Stimulated activated CD4-positive, alpha-beta T cell treated with anti-CD3 and anti-CD28 coated beads, Interleukin-12 subunit alpha, Interleukin-12 subunit beta, amount 100 ng/mL, for 48 hours (primary cell): ENCODE measurements at regions not wholly inside any gene's neighbourhood (a gene's known extent, or its start where the extent isn't known, plus 50 kb on each side); places are given as distances from the start of the nearest gene placed in this dataset.

Experiments used
- DNase-seq, 3 donors: peaks; one replicate each; pipeline ENCODE4 v3.0.0-alpha.2; 2020; ENCODE audit warnings: low read depth in 2 of 3, low spot score in 1 of 3

DNA sequence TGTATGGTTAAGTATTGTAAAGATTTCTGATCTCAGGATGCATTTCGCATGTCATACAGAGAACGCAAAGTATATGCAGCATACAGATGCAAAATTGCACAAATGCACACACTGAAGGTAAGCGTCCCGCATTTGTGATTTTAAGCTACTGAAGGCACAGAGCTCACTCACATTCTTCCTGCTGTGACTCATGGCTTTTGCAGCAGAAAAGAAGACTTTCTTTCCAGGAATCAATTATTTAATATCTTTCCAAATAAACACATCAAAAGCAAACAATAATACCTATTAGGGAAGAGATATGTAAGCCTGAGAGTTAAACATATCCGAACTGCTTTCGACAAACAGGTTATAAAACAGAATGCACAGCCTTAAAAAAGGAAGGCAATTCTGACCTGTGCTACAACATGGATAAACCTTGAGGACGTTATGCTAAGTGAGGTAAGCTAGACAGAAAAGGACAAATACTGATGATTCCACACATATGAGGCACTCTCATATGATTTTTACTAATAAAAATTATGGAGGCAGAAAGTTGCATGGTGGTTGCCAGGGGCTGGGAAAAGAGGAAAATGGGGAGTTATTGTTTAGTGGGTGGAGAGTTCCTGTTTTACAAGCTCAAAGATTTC, 109.0 kb downstream of the TFAP2A start:
- no peak for DNase-seq

DNA sequence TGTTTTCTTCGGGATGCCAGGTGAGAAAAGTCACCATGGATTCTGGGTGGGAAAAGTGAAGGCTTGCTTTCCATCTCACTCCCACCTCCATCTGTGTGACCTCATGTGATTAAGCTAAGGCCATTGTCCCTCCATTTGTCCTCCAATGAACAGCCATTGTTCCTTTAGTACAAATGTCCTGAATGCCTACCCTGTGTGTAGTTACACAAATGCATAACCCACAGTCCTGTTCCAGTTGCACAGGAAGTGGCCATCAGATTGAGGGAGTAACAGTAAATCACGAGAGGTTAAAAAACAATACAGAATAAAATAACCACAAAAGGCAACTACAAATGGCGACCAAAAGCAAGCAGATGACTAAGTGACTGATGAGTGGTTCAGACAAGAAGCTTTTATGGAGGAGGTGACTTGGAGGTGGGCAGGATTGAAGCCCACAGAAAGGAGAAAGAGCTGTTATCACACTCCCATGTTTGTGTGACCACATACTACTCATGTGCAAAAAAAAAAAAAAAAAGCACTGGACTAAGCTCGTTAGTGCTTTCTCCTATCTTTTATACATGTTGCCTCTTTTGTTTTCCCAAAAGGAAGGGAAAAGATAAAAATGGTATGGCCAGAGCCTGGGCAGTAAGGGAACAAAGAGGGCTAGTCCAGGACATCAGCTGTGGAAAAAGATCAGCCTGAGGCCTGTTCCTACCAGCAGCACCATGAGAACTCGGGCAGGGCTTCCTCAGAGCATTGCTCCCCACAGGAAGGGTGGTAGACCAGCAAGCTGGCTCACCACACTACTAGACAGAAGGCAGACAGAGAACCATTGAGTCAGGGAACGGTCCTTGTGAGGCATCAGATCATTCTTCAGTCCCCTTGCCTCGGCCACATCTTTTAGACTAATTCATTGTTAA, 111.0 kb downstream of the TFAP2A start:
- no peak for DNase-seq

DNA sequence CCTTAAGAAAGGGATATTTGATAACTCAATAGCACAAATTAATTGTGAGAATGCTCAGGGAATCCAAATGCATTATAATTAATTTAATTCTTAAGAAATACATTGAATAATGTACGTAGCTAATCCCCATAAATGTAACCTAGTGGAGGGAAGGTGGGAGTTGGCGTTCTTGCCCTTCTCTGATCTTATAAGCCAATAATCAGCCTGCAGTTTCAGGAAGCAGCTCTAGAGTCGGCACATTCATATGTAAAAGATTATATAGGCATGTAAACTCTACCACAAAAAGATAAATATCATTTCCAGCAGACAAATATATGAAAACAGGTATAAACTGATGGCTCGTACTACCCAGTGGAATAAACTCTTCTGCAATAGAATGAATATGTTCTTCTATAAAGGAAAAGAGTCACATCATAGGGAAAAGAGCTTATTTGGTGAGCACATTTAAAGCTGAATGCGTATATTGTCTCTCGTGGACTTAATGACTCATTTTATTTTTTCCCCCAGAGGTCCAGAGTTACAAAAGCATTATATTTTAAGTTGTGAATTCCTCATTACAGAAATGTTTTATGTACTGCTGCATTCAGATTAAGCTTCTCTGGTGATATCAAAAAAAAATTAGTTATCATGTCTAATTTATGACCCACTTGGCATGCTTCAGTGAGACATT, 112.2 kb downstream of the TFAP2A start:
- DNase-seq, result no peak

DNA sequence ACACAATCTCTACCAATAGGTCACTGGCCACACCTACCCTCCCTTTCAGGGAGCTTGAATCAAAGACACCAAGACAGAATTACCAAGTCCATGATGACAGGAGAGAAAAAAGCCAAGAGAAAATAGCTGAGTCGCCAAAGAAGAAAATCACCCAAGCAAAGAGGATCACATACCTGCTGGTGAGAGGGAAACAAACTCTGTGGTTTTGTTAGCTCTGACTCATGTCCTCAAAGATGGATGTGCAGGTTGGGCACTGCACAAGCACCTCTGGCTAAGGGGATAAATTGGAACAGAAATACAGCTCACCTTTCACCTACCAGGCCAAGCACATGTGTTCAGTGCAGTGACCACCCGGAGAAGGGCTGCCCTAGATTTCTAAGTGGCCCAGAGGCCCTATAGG, 114.8 kb downstream of the TFAP2A start:
- DNase-seq, result no peak

DNA sequence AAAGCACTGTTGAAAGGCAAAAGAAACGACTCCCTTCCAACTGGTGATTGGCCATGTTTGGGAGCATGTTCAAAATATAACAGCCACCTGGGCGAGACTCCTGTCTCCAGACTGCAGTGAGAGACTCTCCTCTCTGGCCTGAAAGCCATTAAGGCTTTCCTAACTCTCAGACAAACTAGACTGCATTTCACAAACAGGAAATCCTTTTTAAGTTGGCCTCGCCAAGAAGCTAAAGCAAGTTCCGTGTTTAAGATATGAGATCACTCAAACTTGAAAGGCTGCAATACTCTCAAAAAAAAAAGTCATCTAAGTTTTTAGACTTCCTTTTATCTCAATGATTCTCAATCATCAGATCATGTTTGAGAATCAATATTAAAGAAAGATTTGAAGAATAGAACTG, 117.0 kb downstream of the TFAP2A start:
- no peak for DNase-seq

DNA sequence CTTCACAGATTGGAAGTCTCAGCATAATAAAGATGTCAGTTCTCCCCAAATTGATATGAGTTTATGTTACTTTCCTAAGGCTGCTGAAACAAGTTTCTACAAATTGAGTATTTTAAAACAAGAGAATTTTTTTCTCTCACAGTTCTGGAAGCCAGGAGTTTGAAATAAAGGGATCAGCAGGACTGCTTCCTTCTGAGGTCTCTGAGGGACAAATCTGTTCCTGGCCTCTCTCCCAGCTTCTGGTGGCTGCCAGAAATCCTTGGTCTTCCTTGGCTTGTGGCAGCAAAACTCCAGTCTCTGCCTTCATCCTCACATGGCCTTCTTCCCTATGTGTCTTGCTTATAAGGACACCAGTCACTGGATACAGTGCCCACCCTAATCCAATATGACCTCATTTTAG, 136.1 kb downstream of the TFAP2A start:
- no peak for DNase-seq

DNA sequence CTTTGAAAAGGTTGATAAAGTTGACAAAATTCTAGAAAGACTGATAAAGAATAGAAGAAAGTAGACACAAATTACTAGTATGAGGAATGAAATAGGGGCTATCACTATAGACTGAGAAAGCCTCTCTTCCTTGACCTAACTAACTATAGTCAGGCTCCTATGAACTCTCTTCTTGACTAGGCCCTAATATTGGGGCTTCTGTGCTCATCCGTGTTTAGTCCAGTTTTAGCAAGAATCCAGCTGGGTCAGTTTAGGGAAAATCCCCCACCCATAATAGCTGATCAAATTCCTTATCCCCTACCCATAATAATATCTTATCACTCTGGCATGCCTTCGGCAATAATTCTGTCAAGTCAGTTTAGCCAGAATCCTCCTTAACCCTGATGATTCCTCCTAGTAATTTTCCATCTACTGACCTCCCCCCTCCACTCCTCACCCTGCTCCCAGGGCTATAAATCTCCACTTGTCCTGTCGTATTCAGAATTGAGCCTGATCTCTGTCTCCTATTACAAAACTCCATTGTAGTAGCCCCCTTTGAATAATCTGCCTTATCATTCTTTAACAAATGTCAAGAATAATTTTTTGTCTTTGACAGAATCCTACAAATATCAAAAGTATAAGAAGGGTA, 138.1 kb downstream of the TFAP2A start:
- DNase-seq, result no peak

DNA sequence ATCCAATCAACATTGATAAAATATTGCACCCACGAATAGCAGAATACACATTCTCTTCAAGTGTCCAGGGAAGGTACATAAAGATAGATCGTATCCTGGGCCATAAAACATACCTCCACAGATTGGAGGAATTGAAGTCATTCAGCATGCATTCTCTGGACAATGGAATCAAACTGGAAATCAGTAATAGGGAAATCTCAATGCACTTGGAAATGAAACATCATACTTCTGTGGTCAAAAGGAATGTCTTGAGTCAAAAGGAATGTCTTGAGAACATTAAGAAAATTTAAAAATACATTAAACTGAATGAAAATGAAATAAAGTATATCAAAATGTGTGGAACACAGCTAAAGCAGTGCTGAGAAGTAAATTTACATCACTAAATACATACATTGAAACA, 138.8 kb downstream of the TFAP2A start:
- no peak for DNase-seq

DNA sequence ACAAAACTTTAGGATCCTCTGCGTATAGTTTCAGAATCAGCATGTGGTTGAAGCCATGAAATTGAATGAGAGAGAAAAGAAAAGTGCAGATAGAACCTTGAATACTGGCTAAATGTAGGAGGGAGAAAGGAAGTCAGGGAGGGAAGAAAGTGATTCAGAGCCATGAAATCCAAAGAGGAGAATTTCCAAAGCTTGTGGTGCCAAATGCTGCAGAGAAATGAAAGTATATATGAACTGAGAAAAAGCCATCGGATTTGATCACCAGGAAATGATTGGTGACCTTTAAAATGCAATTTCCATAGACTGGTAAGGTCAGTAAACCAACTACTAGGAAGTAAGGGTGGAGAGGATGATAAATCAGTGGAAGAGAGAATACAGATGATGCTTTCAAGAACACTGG, 142.3 kb downstream of the TFAP2A start:
- no peak for DNase-seq

DNA sequence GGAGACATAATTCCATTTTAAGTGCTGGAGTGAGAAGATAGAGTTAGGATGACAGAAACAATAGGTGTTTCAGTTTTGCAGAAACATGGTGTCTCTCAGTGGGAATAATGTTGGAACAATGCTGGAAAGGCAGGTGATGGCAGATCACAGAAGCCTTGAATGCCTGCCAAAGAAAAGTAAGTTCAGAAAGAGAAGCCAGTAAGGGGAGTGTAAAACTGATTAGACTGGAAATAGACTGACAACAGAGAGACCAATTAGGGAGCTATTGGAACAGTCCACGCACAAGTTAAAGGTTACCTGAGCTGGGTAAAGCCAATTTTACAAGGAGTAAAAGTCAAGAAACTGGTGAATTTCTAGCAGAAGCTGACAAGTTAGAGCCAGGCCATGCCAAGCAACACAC, 142.9 kb downstream of the TFAP2A start:
- DNase-seq, result no peak

DNA sequence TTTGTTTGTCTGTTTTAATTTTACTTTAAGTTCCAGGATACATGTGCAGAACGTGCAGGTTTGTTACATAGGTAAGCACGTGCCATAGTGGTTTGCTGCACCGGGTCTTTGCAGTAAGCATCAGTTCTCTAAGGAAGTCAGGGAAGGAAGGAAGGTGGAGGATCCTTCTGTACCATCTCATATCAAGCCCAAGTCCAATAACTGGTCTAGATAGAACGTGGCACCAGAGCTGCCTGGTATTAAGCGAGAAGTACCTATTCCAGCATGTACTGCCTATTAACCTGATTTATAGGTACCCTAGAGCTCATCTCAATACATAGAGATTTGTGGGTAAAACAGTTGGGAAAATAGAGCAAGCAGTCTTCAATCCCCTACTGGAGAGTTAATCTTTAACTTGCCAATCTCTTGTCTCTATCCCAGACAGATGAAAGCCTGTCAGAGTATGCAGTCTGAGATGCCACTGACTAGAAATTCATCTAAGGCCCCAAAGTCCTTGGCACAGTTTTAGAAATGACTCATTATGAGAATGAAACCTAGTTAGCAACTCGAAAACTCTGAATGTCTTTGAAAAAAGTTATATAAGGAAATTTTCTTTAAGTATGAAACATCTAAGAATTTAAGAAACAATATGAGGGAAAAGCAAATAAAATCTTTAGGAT, 144.9 kb downstream of the TFAP2A start:
- no peak for DNase-seq

DNA sequence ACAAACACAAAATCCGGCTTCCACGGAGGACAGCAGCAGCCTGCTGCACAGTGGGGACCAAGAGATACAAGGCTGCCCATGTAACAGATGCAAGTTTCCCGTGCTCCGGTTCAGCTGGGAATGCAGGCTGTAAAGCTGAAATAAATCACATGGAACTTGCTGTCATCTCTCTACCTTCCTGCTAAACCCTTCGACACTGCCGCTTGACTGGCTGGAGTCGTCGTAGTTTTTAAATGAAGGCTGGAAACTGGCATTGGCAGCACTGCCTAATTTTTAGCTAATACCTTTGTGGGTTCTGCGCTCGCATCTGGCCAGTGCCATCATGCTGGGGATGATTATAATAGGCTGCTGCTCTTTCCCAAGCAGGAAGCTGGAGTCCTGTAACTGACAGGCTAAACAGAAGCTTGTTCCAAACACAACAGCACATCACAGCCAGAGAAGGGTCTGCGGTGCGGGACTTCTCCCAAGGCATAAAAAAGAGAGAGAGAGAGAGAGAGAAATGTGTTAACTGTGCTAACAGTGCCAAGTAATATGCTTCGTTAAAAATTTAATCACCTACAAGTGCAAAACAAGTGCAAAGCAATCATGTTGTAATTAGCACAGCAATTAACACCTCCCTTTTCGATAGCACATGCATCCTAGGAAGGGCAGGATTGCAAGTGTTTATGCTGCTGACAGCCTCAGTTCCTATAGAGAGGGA, 146.1 kb downstream of the TFAP2A start:
- no peak for DNase-seq

DNA sequence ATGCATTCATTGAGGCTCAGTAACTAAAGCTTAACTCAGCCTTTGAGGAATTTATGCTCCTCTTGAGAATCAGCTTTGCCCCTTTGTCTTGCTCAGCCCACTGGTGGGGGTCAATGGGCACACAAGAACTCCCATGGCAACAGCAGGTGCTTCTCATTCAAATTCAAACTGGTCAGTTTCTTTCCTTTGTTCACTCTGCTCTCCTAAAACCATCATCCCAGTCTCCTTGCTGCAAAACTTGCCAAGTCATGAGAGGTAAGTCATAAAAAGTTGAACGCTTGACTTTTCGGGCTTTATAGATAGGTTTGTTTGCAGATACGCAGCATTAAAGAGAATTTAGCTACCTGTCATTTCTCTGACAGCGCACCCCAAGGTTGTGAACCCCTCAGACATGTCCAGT, 146.8 kb downstream of the TFAP2A start:
- DNase-seq, result no peak

DNA sequence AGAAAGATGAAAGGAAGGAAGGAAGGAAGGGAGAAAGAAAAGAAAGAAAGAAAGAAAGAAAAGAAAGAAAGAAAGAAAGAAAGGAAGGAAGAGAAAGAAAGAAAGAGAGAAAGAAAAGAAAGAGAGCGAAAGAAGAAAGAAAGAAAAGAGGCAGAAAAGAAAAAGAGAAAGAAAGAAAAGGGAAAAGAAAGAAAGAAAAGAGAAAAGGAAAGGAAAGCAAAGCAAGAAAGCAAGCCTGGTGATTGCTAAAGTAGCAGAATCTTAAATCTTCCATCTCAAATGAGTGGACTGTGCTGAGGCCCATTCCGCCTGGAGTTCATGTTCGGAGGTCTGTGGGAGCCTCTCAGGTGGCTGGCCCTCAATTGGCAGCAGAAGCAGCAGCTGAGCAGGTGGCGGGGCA, 148.4 kb downstream of the TFAP2A start:
- no peak for DNase-seq

DNA sequence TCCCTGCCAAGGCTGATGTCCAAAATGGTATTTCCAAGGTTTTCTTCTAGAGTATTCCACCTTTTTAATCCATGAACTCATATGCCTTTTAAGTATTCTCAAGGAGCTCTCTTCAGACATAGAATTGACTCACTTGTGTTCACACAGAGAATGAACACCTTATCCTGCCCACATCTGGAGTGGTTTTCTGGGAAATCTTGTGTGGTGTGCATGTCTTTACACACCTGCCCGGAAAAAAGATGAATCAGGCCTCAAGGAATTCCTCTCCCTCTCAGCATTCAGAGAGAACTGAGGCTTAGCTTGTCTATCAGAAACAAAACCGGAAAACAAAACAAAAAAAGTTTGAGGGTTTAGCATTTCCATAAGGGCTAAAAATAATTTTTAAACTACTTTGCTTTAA, 148.8 kb downstream of the TFAP2A start:
- no peak for DNase-seq

DNA sequence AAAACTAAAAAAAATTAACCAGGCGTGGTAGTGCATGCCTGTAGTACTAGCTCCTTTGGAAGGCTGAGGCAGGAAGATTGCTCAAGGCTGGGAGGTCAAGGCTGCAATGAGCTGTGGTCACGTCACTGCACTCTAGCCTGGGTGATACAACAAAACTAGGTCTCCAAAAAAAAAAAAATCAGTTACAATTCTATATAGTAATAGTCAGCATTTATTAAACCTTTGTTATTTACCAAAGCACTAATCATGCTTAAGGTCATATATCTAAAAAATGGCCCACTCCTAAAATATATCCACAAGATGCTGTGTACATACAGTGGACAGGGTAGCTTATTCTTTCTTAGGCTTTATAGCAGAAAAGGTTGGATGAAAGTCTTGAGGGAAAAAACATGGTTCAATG, 152.4 kb downstream of the TFAP2A start:
- DNase-seq, result no peak

DNA sequence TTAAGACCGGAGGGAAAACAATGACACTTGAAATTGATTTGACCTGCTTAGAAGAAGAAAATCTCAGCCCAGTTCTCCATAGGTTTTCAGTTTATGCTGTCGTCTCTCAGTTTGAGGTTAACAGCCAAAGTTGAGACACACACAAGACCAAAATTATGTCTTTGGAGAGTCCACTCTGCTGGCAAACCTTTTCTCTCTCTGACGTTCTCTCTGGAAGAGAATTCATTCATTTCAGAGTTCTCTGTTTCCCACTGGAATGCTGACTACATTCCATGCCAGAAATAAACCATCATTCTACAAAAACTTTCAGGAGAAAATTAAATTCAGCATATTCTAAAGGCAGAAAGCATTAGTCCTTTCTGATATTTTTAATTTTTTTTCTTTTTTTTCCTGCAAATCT, 155.2 kb downstream of the TFAP2A start:
- DNase-seq, result no peak

DNA sequence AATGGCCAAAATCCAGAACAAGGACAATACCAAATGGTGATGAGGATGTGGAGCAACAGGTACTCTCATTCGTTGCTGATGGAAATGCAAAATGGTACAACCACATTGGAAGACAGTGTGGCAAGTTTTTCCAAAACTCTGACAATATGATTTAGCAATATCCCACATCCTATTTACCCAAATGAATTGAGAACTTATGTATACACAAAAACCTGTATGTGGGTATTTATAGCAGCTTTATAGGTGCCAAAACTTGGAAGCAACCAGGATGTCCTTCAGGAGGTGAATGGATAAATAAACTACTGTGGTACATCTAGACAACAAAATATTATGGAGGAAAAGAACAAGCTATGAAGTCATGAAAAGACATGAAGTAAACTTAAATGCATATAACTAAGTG, 156.5 kb downstream of the TFAP2A start:
- DNase-seq, result no peak

DNA sequence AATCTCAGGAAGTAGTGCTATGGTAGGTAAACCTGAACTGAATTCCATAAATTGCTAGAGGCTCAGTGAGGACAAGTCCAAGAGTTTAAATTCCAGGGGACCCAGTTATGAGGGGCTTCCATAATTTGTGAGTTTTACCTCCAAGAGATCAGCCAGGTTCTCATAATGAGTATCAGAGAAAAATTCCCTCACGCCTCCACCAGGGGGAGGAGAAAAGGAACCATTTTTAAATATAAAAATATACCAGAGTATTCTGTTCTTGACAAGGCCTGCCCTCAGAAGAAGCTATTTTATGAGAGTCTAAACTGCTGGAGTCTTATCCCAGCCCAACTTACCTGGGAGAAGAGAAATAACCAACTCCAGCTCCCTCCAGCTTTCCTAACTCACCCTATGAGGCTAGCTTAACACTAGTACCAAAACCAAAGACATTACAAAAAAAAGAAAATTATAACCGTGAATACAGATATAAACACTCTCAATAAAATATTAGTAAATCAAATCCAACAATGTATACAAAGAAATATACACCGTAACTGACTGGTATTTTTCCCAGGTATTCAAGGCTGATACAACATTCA, 158.7 kb downstream of the TFAP2A start:
- DNase-seq, result no peak

DNA sequence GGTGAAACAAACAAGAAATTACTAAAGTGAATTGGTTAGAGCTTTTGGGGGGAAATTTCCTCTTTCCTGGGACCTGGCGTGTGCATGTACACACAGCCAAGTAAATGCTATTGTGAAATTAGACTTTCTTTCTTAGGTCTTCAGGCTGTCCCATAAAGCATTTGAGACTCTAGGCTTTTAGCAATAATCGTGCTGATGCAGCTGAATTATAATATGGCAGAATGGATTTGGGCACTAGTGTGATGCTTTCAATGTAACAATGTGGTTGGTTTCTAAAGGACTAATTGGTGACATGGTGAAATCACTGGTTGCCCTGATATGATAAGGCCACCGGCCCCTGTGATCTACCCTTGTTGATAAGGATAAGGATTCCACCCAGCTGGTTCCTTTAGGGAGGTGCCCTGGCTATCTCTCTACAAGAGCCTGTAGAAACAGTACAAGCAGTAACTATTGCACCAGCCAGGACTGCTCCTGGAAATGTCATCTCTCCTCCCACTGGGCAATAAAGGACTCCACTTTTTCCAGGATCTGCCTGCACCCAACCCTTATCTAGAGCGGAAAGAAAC, 164.1 kb downstream of the TFAP2A start:
- no peak for DNase-seq
